NCI-H1105 (cell line): ENCODE measurements at regions not wholly inside any gene's neighbourhood (a gene's known extent, or its start where the extent isn't known, plus 50 kb on each side); places are given as distances from the start of the nearest gene placed in this dataset.

ENCODE experiments used
- DNase-seq: peaks from one replicate; lab custom pipeline; 2025; lab: John Stamatoyannopoulos, UW

DNA sequence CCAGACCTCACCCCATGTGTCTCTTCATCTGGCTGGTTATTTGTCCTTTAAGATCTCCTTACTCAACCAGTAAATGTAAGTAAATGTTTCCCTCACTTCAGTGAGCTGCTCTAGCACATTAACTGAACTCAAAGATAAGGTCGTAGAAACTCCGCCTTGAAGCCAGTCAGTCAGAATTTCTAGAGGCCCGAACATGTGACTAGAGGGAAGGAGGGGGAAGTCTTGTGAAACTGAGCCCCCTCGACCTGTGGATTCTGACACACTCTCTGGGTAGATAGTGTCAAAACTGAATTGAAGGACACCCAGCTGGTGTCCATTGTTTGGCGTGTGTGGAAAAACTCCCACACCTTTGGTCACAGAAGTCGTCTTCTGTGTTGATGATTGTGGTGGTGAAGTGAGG lies 933.9 kb downstream of the ADGRL3 start:
- no peak for DNase-seq

DNA sequence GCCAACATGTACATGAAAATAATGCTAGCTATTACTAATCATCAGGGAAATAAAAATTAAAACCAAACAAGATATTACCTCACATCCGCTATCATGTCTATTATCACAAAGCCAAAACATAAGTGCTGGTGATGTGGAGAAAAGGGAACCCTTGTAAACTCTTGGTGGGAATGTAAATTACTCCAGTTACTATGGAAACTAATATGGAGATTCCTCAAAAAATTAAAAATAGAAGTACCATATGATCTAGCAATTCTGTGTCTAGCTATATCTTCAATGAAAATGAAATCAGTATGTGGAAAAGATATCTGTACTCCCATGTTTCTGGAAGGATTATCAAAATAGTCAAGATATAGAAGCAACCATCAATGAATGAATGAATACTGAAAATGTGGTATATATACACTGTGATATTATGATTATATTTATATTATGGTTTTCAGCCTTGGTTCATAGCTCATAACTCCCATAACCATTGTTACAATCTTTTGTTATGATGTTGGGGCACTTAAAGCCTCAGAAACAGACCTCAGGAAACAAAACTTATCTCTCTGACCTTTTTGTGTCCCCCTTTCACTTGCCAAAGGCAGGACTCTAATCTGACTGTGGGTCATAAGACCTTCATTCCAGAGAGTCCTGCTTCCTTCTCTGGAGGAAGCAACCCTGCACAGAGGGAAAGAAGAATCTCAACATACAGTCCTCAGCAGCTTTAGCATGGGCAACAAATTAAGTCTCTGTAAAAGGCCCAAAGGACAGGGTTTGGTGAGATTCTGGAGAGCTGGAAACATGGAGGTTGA lies 933.2 kb downstream of the ADGRL3 start:
- no peak for DNase-seq

GRCh38 chr4:62131049-62131448 lies 930.9 kb downstream of the ADGRL3 start:
- no peak for DNase-seq

DNA sequence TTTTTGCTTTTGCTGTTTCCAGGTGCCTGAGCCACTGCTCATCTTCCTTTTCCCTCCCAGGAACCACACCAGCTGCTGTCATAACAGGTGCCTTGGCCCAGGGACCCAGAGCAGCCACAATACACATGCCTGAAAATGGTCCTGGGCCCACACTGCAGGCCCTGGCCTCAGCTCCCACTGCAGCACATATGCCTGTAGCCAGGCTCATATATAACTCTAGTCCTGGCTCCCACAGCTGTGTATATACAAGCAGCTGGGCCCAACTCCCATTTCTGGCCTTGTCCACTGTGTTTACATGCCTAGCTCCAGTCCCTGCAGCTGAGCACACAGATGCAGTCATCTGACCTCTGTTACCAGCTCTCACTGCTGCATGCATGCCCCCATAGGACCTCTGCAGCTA lies 930.5 kb downstream of the ADGRL3 start:
- DNase-seq, result no peak

GRCh38 chr4:62130230-62130629 lies 930.1 kb downstream of the ADGRL3 start:
- DNase-seq, result no peak
